Stimulated activated CD4-positive, alpha-beta T cell treated with anti-CD3 and anti-CD28 coated beads, Interleukin-1b, Interleukin-23, amount 100 ng/mL, for 24 hours (primary cell): ENCODE measurements at regions not wholly inside any gene's neighbourhood (a gene's known extent, or its start where the extent isn't known, plus 50 kb on each side); places are given as distances from the start of the nearest gene placed in this dataset.
"Not testable (repeated sequence)": the region's sequence is repeated elsewhere in the genome, so short reads cannot be mapped to it uniquely, and the experiment has no call there.

Source experiments
- DNase-seq, 4 experiments: peaks; one replicate each; pipeline ENCODE4 v3.0.0-alpha.2; 2020; ENCODE audit warnings: low read depth in 4 of 4, low spot score in 1 of 4

DNA sequence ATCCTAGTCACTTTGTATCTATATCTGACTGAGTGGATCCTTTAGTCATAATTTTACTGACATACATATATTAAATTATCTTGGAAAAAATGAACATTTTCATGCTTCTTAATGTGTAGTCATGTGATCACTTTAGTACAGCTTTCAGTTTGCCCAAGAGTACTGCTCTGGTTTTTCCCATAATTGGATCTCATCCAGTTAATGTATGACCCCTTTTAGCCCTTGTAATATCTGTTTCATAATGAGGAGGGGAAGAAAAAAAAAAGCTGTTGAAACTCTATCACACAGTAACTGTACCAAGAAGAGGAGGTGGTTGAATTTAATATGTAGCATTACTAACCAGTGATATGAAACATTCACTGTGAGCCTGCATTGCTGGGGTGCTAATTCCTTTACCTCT, 328.7 kb downstream of the PTPRC start:
- no peak for DNase-seq

DNA sequence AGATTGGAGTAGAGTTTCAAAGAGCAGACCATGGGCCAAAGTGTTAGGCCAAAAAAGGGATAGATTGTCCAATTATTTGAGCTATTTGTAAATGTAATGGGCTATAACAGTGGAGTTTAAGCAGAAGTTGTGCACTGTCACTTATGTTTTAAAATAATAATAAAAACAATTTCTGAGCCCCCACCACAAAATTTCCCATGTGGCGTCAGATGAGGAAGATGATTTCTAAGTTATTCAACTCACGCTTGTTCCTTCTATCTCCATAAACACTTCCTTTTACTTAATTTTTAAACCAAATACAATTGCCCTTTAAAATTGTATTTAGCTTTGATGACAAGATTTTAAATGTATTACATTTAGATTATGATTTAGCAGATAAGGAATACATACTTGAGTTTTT, 330.0 kb downstream of the PTPRC start:
- no peak for DNase-seq

DNA sequence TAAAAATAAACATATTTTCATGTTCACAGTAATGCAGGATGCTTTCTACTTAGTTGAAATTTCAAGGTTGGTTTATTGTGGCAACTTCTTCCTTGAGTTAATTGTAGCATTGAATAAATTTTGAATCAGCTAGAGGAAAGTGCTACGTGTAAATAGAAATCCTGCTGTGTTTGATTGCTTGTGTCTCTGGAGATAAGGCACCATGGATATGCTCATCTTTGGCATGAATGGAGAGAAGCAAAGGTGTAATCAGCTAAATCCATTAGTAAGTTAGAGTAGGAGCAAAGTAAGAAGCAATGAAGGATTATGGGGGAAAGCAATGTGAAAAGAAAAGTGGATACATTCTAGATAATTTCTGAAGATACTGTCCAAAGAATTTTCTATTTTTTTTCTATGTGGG, 331.1 kb downstream of the PTPRC start:
- DNase-seq: no peak

DNA sequence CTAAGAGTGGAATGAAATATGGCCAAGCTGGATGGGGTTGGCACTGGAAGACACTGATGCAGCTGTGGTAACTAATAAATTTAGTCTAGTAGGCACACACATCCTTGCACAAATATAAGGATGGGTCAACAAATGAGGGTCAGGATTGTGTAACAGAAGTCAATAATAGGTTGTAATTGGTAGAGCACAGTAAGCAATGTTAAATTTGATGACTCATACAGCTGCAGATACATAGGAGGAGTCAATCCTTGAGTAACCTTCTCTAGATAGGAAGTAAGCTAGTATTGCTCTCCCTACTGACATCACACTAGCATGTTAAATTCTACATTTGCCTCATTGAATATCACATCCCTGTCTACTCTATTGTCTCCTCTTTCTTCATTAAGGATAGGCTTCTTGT, 332.1 kb downstream of the PTPRC start:
- DNase-seq: no peak

DNA sequence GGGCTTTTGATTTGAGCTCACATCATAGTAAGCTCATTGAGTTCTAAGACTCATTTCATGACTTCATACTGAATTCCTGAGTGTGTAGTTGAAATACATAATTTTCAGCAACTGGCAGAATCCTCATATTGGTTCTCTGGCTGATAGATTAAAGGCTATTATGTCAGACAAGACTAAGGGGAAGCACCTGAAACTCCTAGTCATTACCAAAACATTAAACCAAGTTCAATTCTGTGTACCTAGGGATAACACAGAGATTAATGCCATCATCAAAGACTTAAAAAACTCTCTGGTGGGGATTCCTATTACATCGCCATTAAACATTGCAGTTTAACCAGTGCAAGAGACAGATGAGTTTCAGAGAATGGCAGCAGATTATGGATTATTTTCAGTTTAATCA, 339.1 kb downstream of the PTPRC start:
- no peak for DNase-seq

DNA sequence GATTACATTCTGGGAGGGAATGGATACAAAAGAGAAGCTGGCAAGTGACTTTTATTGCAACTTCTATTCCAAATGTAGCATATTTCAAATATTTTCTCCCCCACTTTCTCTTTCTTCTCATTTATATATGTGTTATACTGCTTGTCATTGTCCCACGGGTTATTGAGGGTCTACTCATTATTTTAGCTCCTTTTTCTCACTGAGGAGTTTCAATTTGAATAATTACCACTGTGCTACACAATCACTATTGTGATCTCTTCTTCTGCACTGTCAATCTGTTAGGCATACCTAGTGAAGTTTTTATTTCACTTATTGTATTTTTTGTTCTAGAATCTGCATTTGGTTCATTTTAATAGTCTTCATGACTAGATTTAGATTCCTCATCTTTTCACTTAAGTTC, 339.7 kb downstream of the PTPRC start:
- DNase-seq: no peak

DNA sequence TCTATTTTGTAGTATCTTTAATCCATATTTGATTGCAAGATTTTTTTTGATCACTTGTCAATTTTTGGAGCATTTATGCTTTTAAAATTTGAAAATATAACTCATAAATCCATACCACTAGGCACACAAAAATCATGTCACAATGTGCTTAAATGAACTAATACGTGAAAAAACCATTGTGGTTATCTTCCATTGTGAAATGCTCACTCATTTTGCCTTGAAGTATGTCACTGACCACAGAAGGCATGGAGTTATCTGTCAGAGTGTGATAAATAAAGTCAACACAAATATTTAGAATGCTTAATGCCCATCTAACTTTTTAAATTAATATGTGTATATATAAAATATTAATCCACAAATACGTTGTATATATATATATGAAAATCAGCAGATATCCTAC, 347.2 kb downstream of the PTPRC start:
- DNase-seq: no peak

DNA sequence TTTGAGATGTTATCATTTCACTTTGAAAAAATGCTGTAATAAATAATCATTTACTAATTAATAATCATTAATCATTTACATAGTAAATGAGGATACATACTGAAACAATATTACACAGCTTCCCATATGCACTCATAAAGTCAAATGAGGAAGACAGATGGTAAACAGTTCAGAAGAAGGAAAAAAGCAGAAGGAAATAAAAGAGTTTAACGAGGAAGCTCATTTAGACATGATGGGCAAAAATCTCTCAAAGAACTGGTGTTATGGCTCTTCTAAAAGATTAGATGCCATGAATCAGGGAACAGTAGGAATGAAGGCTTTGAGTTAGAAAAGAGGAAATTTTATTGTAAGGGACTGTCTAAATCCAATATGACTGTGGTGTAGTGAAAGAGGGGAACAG, 347.6 kb downstream of the PTPRC start:
- DNase-seq: no peak

DNA sequence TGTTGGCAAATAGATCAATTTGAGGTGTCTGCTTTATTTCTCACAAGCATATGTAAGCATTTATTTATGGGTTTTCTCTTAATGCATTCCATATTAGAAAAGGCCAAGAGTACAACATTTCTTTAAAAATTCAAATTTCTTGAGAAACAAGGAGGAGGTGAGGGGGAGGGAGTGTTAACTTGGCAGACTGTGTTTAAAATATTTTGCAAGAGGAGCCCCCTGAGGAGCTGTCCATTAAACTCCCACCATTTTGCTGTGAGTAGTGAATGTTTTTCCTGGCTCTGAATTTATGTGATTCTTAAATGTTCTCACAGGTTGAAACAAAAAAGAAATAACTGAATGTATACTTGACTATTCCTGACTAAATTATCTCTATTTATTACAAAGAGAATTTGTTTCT, 363.8 kb downstream of the PTPRC start:
- DNase-seq: no peak

DNA sequence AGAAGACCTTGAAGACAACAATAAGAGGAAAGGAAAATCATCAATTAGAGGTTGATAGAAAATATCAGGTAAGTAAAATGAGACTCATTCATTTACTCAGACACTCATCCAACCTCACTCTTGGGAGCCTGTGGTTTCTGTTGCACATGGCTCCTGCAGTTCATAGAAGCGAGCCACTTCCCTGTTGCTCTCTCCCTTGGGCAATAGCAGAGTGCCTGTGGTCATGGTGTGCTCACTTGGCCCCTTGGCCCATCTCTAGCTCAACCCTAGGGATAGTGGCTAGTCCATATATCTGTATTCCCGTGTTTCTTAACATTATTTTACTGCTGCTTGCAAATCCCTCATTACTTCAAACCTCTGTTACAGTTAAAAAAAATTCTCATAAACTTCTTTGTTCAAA, 368.6 kb downstream of the PTPRC start:
- DNase-seq: no peak

DNA sequence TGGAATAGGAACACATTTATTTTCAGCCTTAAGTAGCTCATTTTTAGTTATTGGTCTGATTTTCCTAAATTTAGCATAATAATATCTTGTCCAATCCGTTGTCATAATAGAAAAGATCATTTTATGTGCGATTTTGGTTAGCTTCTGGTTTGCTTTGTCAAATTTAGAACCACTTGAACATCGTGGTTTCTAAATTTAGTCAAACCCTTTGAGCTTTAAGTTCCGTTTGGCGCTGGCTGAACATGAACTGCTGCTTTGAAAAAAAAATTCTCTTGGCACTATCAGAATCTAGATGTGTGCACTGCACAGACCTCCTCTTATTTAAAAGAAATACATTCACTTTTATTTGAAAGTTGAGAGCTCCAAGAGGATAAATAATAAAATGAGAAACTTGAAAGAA, 370.6 kb downstream of the PTPRC start:
- DNase-seq: no peak

DNA sequence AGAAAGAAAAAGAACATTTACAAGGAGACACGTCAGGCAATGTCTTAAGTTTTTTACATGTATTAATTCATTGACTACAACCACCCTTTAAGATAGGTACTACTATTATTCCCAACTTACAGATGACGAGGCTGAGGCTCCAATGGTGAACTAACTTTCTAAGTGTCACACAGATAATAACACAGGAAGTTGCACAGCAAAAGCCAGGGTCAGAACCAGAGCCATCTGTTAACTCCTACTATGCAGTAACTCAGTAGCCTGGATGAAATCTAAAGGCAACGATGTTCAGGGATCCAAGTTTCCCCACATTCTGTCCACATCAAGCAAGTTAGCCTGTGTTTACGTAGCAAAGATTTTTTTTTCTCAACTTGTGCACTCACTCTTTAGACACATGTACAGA, 371.7 kb downstream of the PTPRC start:
- no peak for DNase-seq

DNA sequence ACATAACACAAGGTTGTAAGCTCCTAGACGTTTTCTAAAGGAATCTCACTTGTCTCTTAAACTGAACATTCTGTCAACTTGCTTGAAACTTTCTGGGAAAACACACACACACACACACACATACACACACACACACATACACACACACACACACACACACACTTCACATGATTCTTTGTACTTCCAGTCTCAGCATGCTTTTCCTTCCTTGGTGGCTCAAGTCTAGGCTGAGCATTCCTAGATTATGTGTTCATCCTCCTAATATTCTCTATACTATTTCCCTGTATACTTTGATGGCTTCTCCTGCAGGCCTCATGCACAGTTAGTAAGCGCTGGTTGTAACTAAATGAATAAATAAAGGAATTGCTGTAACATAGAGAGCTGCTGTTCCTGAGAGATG, 372.1 kb downstream of the PTPRC start:
- DNase-seq: no peak

DNA sequence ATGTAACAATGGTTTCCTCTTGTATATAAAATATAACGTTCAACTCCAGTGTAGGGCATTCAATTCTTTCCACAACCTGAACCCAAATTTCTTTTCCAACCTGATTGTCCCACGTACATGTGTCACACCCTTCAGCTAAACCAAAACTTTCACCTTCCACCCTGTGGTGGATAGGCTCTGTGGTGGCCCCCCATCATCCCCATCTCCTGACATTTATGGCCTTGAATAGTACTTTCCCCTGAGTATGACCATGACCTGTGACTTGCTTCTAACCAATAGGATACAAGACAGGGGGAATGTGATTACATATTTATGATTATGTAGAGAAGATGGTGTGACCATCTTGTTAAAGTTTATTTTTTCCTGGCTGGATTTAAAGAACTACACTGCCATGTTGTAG, 377.0 kb downstream of the PTPRC start:
- no peak for DNase-seq

DNA sequence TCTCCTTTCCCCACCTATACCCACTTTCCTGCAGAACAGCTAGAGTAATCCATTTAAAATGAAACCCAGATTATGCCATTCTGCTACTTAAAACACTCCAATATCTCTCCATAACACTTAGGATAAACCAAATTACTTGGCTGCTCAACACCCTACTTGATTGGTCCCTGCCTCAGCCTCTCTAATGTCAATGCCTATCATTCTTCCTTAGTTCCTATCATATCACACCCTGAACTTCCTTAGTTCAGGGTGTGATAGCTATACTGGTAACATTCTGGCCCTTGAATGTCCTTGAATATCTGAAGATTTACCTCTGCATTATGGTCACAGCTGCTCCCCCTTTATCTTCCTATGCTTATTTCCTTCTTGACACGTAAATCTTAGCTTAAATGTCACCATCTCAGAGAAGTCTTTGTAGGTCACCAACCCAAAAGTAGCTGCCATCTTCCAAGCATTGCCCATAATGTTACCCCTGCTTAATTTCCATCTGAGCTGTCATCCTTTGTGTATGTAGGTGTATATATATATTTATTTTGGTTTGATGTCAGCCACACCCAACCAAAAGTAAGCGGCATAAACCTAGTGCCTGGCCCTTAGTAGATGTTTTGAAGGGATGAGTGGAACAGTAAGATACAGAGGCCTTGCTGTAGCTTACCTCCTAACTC, 379.8 kb downstream of the PTPRC start:
- no peak for DNase-seq

DNA sequence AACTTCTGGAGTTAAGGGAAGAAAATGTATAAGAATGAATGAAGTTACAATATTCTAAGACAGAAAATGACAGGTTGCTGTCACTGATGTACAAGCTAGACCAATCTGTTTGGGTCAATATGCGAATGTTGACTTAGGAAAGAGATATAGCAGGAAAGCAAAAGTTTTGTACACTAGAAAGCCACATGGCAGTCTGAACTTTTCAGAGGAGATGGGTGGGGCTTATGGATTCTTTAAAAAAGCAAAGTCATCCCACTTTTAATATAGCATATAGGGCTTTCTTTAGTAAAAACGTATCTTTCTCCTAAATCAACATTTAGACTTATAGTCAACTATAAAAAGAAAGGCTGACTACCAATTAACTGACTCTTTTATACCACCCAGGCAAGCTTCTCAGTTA, 381.2 kb downstream of the PTPRC start:
- DNase-seq: no peak

DNA sequence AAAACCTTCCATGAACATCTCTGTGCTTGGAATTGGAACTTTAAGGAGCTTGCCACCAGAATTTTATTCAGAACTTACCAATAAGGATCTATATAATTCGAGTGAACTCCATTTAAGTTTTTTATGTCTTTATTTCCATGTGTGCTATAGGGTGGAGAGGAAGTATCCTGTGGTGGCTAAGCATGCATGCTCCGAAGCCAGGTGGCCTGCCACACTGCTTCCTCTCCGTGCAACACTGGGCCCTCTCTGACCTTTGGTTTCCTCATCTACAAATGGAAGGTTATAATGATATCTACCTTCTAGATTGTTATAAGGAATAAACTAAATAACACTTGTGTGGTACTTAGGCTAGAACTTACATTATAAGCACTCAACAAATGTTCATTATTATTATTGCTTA, 382.1 kb downstream of the PTPRC start:
- DNase-seq: no peak

DNA sequence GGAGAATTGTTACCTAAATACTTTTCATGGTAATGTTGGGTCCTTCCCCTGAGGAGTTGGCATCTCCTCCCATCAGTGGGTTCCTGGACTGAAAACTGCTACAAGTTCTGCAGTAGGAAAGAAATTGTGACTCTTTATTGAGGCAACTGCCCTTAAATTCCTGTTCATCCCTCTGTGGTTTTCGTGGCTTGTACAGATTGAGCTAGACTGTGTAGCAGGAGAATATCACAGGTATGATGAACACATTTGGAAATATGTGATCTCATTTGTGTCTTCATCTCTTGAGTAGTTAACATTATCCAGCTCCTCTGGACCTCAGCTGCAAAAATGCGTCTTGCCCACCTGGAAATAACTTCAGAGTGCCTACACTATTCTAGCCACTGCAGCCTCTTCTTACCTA, 390.6 kb downstream of the PTPRC start:
- no peak for DNase-seq

DNA sequence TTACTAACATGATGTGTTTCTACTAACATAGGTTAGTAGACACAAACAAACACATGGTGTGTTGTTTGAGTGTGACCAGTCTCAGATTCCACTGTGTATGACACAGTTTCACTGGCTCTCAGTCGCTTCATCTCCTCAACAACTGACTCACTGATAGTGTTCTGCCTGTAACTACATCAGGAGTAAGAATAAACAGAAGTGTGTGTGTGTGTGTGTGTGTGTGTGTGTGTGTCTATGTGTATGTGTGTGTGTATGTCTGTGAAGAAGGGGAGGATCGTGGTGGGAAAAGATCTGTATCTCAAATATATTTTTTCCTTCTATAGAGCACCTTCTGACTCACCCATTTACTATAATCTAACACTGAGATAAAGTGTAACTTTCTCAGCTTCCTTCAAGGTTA, 391.0 kb downstream of the PTPRC start:
- no peak for DNase-seq

DNA sequence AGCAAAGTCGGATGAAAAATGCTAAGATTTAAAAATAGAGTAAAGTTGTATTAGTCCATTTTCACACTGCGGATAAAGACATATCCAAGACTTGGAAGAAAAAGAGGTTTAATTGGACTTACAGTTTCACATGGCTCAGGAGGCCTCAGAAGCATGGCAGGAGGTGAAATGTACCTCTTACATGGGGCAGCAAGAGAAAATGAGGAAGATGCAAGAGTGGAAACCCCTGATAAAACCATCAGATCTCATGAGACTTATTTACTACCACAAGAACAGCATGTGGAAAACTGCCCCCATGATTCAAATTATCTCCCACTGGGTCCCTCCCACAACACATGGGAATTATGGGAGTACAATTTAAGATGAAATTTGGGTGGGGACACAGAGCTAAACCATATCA, 391.7 kb downstream of the PTPRC start:
- DNase-seq: not testable (repeated sequence)

DNA sequence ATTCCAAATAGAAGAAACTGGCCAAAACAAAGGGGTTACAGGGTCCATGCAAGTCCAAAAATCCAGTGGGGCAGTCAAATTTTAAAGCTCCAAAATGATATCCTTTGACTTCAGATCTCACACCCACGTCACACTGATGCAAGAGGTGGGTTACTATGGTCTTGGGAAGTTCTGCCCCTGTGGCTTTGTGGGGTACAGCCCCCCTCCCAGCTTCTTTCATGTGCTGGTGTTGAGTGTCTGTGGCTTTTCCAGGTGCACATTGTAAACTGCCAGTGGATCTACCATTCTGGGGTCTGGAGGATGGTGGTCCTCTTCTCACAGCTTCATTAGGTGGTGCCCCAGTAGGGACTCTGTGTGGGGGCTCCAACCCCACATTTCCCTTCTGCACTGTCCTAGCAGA, 392.3 kb downstream of the PTPRC start:
- not testable (repeated sequence) for DNase-seq

DNA sequence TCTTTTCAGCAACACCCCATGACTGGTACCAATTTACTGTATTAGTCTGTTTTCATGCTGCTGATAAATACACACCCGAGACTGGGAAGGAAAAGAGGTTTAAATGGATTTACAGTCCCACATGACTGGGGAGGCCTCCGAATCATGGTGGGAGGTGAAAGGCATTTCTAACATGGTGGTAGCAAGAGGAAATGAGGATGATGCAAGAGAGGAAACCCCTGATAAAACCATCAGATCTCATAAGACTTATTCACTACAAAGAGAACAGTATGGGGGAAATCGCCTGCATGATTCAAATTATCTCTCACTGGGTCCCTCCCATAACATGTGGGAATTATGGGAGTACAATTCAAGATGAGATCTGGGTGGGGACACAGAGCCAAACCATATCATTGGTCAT, 393.6 kb downstream of the PTPRC start:
- not testable (repeated sequence) for DNase-seq

DNA sequence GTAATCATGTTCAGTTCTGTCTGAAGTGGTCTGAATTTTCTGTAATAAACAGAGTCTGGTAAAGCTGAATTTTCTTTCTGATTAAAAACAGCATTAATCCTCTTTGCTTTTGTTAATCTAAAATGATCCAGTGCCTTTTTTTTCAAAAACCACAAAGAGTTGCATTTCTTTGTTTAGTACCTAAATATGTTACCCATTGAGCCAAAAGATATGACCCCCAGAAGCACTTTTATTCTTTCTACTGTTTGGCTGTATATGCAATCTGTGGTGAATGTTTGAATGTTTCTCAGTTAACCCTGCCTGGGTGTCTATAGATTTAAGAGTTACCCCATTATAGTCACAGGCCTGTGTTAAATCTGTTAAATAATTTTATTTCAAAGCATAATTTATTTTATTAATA, 394.8 kb downstream of the PTPRC start:
- no peak for DNase-seq

DNA sequence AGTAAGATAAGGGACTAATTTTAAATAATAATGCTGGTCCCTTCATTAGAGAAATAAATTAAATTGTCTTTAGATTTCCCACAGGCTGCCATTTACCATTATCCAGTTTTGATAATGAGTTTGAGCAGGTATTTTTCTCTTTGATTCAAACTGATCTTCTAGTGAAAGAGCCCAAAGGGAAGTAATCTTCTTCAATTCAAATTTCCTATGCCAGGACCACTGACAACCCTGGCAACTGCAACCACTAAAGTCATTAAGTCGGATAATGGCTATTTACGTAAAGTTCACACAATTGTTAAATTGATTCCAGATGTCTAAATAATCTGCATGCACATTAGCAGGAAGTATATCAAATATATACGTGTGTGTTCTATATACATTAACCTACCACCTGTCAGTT, 399.3 kb downstream of the PTPRC start:
- no peak for DNase-seq
